ENCODE measurements at regions not wholly inside any gene's neighbourhood (a gene's known extent, or its start where the extent isn't known, plus 50 kb on each side); places are given as distances from the start of the nearest gene placed in this dataset.

GRCh38 chr3:5036392-5036766, 57.1 kb downstream of the BHLHE40 start:
- TF ChIP-seq POLR2A (IDR thresholded peaks at IDR 0.05; ENCODE audit: extremely low read depth, insufficient read length) (no peak), CTCF (IDR thresholded peaks at IDR 0.05; ENCODE audit: low read depth, low read length) (no peak), MAX (IDR thresholded peaks at IDR 0.05; ENCODE audit: low read depth, low read length) (no peak), MYC (IDR thresholded peaks at IDR 0.05; ENCODE audit: low read depth, low read length) (no peak)
